Choroid plexus epithelial cell (primary cell): ENCODE measurements at regions not wholly inside any gene's neighbourhood (a gene's known extent, or its start where the extent isn't known, plus 50 kb on each side); places are given as distances from the start of the nearest gene placed in this dataset.

Source experiments
- DNase-seq: peaks from one replicate; pipeline ENCODE4 v3.0.0-alpha.2; 2010; ENCODE audit warnings: low read depth
- H3K4me3 ChIP-seq: 2 replicates; pipeline ENCODE4 v1.5.1; 2011; ENCODE audit warnings: low read depth, mild to moderate bottlenecking, control low read depth, low read length, moderate library complexity
- CTCF ChIP-seq: conservative IDR thresholded peaks from 2 replicates; pipeline ENCODE4 v1.5.1; 2011; ENCODE audit warnings: low read depth, mild to moderate bottlenecking, control low read depth, inconsistent platforms, low read length, moderate library complexity

GRCh38 chr19:30094756-30095140 is 152.7 kb downstream of the URI1 start:
- no peak for TF ChIP-seq CTCF
- no peak for DNase-seq
- no peak overlapping the region for H3K4me3 ChIP-seq

GRCh38 chr19:30095171-30095570 is 153.1 kb downstream of the URI1 start:
- H3K4me3 ChIP-seq: no peak overlapping the region
- no peak for TF ChIP-seq CTCF
- no peak for DNase-seq

- TF ChIP-seq CTCF: no peak
- no peak overlapping the region for H3K4me3 ChIP-seq
- DNase-seq: no peak
Observed at GRCh38 chr19:30096596-30097370, 154.7 kb downstream of the URI1 start.

GRCh38 chr19:30097746-30098280 is 155.8 kb downstream of the URI1 start:
- TF ChIP-seq CTCF: no peak
- DNase-seq: no peak
- no peak overlapping the region for H3K4me3 ChIP-seq

GRCh38 chr19:30102239-30102638 is 160.2 kb downstream of the URI1 start:
- no peak overlapping the region for H3K4me3 ChIP-seq
- DNase-seq: no peak
- no peak for TF ChIP-seq CTCF

GRCh38 chr19:30102666-30103065 is 160.6 kb downstream of the URI1 start:
- TF ChIP-seq CTCF: no peak
- H3K4me3 ChIP-seq: no peak overlapping the region
- DNase-seq: no peak

- DNase-seq: no peak
- no peak for TF ChIP-seq CTCF
- no peak overlapping the region for H3K4me3 ChIP-seq
Observed at GRCh38 chr19:30103981-30104380, 161.9 kb downstream of the URI1 start.
